ENCODE measurements at regions not wholly inside any gene's neighbourhood (a gene's known extent, or its start where the extent isn't known, plus 50 kb on each side); places are given as distances from the start of the nearest gene placed in this dataset.

DNA sequence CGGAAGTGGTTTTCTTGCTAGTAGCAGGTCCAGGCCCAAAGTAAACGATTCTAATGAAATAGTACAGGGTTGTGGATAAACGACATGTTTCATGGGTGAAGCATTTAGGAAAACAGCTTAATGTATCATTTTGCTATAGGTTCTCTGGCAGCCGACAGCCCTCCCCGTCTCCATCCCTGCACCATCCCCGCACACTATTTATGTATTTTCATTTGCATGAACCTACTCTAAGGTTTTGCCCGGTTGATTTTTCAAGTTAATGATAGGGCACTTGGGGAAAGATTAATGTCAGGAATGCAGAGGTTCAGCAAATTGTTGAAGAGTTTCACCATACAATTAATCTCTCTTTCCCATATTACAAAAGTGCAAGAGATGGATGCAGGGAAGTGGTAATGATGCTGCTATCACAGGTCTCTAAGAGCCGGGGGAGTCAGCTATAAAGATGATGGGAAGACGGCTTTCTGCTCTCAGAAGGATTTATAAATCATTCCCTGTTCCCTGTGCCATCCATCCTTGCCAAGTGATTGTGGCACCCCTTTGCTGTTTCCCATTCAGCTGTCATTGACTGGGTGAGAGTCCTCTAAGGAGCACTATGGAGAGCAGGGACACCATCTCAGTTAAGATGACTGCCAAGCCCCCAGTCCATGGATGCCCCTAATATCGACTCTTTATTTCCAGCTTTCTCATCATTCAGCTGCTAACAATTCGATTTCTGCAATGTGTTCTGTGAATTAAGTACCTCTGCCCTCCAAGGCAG, 186.3 kb downstream of the IRS2 start:
- no peak for DNase-seq (ENCODE audit: low spot score)

DNA sequence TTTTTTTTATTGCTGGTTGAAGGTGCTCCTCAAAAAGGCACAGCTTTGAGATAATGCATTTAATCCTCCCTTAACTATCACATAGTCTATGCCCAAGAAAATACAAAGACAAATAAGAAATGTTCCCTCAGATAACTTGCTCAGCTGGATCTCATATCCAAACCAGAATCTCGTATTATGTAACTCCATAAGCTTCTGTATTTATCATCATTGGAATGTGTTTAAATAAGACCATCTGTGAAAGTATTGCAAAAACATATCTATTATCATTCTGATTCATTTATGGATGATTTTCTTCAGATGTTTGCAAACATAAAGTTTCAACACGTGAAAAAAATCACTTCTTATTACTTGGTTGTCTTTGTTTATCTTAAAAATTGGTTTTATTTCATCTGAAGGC, 190.9 kb downstream of the IRS2 start:
- no peak for DNase-seq (ENCODE audit: low spot score)

DNA sequence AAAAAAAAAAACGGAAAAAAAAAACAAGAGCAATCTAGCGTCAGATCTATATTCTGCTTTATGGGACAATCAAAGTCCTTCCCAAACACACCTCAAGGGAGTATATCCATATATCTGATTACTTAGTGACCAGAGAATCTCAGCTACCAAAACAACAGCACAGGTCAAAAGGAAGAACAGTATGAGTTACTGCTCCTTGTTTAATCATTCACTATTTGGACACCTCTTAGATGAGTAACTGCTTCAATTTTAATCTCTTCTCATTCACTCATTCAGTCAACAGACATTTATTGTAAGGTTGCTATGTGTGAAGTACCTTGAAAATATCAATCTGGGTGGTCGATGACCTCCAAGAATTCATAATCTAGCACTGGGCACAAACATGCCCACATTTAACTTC, 193.2 kb downstream of the IRS2 start:
- no peak for DNase-seq (ENCODE audit: low spot score)

DNA sequence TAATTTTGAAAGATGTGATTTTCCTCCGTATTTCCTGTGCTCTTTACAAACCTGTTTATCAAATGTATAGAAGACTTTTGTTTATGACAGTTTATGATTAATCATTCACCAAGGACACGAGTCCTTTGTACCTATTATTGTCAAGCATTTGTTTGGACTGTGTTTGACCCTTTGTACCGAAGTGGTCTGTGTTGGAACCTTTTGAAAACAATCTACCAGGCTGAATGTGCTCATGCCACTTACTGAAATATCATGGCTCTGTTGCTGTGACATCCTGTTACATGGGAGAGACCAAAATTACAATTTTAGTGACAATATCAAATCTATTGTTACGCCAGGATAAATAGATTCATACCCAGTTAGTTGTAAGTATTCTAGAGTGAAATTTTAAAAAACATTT, 193.6 kb downstream of the IRS2 start:
- DNase-seq (ENCODE audit: low spot score) = no peak

DNA sequence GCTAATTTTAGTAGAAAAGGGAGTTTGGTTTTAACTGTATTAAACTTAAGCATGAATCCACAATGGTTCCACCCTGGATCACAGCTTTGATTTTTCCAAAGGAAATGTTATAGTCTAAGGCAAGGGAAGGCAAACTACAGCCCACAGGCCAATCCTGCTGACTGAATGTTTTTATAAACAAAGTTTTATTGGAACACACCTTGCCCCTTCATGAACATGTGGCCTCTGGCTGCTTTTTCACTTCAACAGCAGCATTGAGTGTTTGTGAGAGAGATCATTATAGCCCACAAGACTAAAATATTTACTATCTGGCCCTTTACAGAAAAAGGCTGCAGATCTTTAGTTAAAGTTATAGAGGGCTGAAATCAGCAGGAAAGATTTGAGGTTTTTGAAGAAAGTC, 198.7 kb downstream of the IRS2 start:
- no peak for DNase-seq (ENCODE audit: low spot score)

DNA sequence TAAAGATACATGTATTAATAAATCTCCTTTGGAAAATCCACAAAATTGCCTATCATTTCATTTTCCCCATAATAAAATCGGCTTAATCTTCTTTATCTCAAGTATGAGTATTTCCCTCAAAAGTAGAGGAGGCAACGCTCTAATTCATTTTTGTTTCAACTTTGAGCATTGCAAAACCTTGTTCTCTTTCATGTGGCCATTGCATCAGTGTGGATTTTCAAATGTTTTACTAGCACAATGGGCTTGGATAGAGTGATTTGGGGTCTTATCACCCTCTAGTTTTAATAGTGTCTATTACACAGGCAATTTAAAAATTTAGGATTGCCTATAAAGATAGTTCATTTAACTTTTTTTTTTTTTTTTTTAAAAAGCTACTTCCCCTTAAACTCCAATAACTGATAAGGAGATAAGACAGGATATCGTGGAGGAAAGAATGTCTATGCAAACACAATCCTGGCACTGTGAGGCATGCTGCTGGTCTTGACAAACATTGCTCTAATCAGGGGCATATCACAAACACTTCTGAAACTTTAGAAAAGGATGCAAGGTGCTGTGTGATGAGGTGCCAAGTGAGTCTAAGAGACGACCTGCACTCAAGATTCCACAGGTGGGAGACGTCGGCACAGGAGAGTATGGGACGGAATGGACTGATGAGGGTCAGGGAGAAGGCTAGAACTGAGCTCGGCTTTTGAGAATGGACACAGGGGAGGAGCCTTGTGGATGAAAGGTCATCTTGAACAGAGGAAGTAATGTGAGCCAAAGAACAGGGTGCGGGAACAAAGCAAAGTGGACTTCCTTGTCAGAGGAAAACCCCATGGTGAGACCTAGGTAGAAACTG, 199.7 kb downstream of the IRS2 start:
- DNase-seq (ENCODE audit: low spot score) = no peak

DNA sequence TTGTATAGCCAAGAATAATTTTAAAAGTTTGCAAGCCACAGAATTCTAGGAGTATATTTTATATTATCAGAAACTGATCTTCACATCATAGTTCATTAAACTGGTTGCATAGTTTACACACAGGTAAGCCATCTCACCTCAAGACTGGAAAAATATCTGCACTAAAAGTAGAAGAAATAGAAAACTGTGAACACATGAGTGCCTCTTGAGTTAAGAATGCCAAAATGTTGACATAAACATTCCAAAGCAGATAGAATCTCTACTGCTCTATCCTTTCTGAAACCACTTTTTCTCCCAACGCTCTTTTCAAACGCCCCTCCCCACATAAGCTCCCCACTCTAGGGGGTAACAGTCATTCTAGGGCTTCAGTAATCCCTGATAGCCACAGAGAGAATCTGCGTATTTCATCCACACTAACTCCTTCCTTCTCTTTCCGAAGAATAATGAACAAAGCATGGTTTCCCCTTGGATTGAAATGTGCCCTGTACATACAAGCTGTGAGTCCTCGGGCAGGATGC, 201.5 kb downstream of the IRS2 start:
- DNase-seq (ENCODE audit: low spot score) = no peak

DNA sequence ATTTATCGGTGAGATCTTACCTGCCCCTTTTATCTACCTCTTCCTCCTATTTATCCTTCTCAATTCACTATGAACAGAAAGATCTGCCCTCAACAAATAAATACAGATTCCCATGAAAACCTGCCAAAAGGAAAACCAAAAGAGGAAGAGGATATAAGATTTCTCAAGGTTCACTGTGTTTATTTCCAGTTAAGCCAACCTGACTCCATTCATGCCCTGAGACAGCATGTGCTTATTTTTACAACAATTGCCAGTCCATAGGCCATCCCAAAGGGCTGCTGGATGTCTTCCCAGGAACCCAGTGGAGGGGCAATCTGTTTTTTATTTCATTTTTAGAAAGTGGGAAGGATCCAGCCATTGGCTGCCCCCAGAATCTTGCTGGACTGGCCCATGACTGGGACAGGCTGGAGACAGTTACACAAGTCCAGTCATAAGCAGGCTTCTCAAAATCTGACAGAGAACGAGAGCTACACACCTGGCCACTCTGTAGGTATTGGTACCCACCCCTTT, 209.1 kb downstream of the IRS2 start:
- DNase-seq (ENCODE audit: low spot score) = no peak

DNA sequence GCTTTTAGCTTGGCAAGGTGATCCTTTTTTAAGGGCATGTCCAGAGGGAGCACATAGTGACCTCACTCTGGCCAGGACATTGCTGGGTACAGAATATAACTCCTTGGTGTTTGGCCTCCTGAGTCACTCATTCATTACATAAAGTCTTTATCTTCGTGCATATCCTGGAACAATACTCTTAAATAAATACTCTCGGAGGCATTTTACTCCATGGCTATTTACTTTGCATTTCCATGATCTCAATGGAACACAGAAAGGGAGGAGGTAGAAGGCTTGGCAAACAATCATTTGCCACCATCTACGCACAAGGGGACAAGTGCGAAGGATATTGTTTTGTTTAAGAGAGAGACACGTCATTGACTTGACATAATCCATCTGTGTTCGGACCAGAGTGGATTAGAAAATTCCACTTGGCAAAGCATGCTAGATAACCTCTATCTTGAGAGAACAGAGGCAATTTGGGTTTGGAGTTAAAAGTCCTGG, 210.0 kb downstream of the IRS2 start:
- DNase-seq (ENCODE audit: low spot score) = no peak

DNA sequence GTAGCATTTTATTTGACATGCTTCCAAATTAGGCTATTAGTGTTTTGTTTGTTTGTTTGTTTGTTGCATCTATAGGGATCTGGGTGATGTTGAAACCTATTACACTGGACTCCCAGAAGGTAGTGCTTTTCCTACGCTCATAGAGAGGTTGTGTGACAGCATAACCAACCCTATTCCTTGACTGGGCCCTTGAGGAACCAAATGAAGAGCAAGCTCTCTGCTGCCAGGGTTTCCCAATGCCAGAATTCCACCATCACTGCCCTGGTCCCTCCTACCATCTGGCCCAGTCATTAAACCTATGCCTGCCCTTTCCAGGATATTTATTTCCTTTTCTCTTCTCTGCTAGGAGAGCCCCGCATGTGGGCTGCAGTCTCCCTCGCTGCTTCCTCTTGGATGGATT, 210.6 kb downstream of the IRS2 start:
- no peak for DNase-seq (ENCODE audit: low spot score)

DNA sequence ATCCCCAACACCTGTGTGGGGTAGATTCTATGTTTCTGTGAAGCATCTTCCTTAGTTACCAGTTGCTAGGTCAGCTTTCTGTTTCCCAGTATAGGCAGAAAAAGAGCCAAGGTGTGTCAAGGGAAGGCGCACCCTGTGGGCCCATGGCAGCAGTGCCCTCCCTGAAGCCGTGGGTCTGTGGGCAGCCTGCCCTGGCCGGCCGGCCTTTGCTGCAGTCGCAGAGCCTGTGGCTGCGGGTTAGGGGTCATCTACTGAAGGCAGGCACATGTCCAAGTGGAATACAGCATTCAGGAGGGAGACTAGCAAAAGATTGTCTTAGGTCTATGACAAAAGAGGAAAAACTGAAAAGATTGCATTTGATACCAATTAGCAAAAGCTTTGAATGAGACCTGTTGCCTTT, 214.0 kb downstream of the IRS2 start:
- no peak for DNase-seq (ENCODE audit: low spot score)

DNA sequence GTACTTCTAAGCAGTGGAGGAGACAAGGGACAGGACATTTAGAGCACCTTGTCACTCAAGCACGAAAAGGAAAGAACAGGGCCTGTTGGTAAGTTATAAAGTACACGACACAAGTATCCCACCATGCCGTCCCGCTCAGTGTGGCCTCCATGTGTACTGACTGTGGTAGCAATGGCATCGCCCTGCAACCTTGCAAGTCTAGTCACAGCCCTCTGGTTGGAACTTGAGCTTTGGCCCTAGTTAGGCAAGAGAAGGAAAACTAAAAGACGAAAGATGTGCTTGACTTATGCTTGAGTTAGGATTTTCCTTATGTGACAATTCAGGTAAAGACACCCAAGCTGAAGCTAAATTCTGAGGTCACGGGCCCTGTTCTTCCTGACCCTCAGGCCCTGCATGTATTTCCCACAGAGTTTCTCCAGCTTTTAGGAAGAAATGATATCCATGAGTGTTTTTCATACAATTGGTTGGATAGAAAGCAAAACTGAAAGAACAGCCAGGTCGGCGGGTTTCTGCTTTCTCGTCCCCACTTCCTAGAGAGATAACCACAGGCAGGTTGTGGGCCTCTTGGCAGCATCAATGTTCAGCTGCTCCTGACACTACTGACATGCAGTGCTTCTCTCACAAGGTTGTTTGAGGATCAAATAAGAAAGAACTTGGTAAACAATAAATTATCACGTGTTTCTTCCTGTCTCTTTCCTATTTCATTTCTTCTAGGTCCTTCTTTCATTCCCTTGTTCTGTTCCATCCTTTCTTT, 216.2 kb downstream of the IRS2 start:
- DNase-seq (ENCODE audit: low spot score) = no peak

DNA sequence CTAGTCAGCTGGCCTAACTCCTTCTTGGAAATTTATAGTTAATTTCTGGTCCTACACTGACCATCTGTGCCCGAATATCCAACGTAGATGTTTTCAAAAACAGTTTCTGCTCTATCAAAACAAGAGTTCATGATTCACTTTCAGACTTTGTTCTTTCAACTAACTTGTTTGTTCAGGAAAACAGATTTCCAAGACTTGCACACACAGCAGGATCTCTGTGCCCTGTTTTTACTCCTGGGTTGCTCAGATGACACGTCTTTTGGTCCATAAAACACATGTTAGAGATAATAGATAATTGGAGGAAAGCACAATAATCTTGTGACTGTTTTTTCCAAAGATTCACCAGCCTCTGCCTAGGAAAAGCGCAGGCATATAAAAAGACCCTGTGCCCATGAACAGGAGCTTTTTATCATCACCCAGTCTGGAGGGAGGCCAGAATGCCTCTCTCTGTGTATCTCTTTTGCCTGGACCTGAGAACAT, 218.0 kb downstream of the IRS2 start:
- DNase-seq (ENCODE audit: low spot score) = no peak

DNA sequence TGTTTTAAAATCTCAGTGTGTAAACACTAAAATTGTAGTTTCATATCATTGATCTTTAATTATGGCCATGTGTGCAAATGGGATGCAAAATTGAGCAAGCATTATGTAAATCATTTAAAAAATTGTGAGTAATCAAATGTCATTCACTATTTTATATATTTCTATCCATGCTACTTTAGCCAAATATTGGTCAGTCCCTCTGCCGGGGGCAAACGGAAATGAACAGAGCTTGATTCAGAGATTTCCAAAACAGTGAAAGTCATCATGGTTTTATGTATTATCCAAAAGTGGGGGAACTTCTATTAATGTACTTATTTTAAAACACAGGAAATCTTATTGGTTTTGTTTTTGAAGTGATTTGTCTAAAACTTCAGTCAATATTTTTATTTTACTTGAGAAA, 219.1 kb downstream of the IRS2 start:
- DNase-seq (ENCODE audit: low spot score) = no peak

DNA sequence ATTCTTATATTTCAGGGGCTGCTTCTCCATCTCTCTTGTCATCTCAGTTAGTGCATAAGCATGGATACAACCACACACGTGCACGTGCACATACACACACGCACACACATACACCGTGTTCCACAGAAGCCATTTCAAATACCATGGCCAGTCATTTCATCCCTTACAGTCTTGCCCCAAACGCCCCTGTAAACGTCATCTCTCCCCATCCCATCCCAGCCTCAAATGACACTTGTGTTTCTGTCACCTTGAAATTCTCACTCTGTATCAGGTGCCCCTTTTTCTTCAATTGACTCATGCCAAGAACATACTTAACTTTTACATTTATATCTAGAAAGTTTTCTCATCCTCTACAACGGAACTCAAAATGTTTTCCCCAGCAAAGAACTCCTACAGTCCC, 220.5 kb downstream of the IRS2 start:
- no peak for DNase-seq (ENCODE audit: low spot score)

DNA sequence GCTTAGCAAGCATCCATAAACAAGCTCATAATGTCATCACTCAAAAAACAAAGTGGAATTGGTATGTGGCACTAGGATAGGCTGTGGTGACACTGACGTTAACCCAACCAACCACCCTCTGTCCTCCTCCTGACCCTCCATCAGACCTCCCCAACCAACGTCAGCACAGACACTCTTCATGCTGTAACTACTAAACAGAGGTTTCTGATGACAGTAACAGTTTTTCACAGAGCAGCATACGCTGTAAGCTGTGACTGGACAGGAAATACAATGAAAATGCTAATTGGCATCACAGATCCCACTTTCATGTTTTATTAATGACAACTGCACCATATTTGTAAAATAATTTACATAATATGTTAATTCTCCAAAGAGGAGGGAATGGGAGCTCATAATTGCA, 238.0 kb downstream of the IRS2 start:
- no peak for DNase-seq (ENCODE audit: low spot score)

DNA sequence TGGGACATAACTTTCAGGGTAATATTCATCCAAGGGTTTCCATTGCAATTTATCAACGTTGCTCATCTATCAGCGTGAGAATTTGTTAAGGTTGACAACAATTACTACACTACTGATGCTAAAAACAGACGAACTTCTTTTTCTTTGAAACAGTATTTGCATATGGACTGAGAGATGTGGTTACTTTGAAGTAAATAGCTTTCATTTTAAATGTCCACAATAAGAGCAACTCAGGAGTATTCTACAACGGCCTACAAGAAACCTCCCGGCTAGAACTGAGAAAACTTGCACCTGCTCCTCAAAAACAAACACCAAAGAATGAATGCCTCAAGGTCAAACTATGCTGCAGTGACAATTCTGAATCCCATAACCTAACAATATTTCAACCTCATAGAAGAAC, 238.4 kb downstream of the IRS2 start:
- DNase-seq (ENCODE audit: low spot score) = no peak

DNA sequence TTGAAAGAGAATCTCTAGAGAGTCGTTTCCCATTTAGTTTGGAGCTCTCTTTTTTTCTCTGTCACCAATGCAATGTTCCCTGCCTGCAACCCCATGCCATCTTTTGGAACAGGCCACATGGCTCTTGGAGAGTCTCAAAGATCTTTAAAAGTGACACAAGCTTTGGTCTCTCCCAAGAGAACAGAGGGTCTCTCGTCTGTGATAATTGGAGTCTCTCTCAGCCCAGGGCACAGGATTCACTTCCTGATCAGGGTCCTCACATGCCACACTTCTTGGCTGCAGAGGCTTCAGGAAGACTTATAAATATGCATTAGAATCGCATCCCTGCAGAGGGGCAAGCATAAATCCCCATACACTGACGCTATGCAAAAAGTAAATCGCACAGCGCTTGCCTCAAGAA, 240.5 kb downstream of the IRS2 start:
- no peak for DNase-seq (ENCODE audit: low spot score)

DNA sequence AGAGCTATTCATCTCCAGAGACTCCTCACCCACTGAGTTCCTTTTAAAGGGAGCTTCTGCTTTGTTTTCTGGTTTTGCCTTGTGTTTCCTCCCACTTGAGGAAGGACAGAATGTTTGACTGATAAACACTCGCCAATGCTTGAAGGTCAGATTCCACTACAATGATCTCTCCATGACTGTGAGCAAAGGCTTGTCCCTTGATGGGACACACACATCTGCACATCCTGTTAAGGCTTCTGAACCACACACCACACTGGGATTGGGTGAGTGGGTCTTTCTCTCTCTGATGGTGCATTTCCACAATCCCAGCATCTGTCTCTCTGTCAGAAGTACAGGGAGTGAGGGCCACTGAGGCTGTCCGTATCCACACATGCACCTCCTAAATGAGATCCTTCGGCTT, 245.3 kb downstream of the IRS2 start:
- no peak for DNase-seq (ENCODE audit: low spot score)

DNA sequence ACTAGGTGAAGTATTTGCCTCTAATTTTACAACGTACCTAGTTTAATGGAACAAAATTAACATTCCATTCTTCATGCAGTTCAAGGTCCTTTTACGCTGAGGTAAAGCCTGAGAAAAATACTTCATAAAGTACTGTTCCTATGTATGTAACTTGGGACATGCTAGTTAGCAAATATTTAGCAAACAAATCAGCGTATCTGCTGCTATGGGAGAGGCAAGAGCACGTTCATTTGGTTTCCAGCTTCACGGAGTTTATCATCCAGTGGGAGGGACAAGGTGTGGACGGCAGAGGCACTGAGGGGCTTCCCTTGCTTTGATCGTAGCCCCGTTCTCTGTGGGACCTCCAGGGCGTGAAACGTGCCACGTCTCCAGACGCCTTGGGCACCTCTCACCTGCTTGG, 248.8 kb downstream of the IRS2 start:
- no peak for DNase-seq (ENCODE audit: low spot score)

DNA sequence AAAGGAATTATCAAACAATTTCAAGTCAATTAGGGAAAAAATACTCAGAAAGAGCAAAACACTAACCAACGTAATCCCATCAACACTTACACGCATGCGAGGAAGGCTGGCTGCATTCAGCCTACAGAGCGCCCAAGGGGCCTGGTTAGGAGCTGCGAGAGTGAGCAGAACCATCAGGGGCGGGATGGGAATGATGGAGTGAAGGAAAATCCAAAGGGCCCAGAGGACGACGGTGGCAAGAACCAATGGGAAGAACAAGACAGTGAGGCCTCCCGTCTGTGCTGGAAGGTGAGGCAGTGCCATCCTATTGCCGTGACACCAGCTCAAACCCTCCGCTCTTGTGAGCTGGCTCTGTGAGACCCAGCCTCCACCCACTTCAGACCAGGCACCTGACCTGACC, 253.0 kb downstream of the IRS2 start:
- DNase-seq (ENCODE audit: low spot score) = no peak

Data from mesenteric fat pad (tissue), 1 donor.